Left ventricle myocardium inferior (tissue), 1 donor: ENCODE measurements at regions not wholly inside any gene's neighbourhood (a gene's known extent, or its start where the extent isn't known, plus 50 kb on each side); places are given as distances from the start of the nearest gene placed in this dataset.
"Not testable (repeated sequence)": the region's sequence is repeated elsewhere in the genome, so short reads cannot be mapped to it uniquely, and the experiment has no call there.

Source experiments
- DNase-seq: peaks from one replicate; pipeline ENCODE4 v3.0.0-alpha.2; 2020
- H3K27ac ChIP-seq: fragments of 200-600 bp; replicated peaks from 2 replicates; pipeline ENCODE4 v1.8.0; 2021
- H3K27me3 ChIP-seq: fragments of 200-600 bp; 2 replicates; pipeline ENCODE4 v1.8.0; 2021; ENCODE audit warnings: low read depth
- H3K36me3 ChIP-seq: fragments of 200-600 bp; 2 replicates; pipeline ENCODE4 v1.8.0; 2021
- H3K4me1 ChIP-seq: fragments of 200-600 bp; 2 replicates; pipeline ENCODE4 v1.8.0; 2021
- H3K4me3 ChIP-seq: fragments of 200-600 bp; 2 replicates; pipeline ENCODE4 v1.8.0; 2021; ENCODE audit warnings: mild to moderate bottlenecking, moderate library complexity
- H3K9me3 ChIP-seq: fragments of 200-600 bp; replicated peaks from 2 replicates; pipeline ENCODE4 v1.8.0; 2021
- CTCF ChIP-seq: fragments of 200-600 bp; IDR thresholded peaks from 2 replicates; pipeline ENCODE4 v1.8.0; 2021; ENCODE audit warnings: antibody characterized with exemption, mild to moderate bottlenecking, borderline replicate concordance
- intact Hi-C: fragments of 100-400 bp; cut with micrococcal nuclease; formaldehyde crosslinking; loops from one replicate; pipeline ENCODE4 v1.11.0; 2022
- donor health status: DM: no; HTN: yes; CAD: no; lungs with severe emphysema.

GRCh38 chr6:82554666-82555065, 191.0 kb downstream of the TPBG start:
- H3K27ac ChIP-seq: no peak overlapping the region
- TF ChIP-seq CTCF: no peak
- no peaks in the 10 kb centered on the region for H3K36me3 ChIP-seq
- H3K4me1 ChIP-seq: no peaks in the 10 kb centered on the region
- H3K27me3 ChIP-seq: no peaks in the 10 kb centered on the region
- intact Hi-C loops: no loop called here
- no peak for DNase-seq
- H3K4me3 ChIP-seq: no peak overlapping the region
- no peaks in the 10 kb centered on the region for H3K9me3 ChIP-seq

DNA sequence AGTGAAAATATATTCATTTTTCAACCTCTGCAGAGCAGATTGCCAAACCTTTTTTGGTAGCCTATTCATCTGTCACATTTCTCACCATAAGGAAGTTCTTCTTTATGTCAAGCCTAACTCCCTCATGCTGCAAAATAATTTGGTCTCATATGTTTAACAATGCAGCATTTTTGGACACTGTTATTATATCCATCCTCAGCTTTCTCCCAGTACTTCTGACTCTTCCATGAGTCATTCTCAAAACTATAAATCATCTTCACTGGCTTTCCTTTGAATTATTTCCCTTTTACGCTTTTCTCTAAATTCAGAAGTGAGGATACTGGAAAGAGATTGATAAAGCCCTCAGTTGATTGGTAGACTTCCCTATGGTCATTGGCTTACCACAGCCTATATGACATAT, 192.2 kb downstream of the TPBG start:
- Histone ChIP-seq H3K9me3 (no peaks in the 10 kb centered on the region), H3K4me1 (no peaks in the 10 kb centered on the region), H3K27ac (no peak overlapping the region), H3K4me3 (no peak overlapping the region), H3K27me3 (no peaks in the 10 kb centered on the region), H3K36me3 (no peaks in the 10 kb centered on the region)
- no peak for DNase-seq
- no peak for TF ChIP-seq CTCF
- intact Hi-C loops: no loop called here

DNA sequence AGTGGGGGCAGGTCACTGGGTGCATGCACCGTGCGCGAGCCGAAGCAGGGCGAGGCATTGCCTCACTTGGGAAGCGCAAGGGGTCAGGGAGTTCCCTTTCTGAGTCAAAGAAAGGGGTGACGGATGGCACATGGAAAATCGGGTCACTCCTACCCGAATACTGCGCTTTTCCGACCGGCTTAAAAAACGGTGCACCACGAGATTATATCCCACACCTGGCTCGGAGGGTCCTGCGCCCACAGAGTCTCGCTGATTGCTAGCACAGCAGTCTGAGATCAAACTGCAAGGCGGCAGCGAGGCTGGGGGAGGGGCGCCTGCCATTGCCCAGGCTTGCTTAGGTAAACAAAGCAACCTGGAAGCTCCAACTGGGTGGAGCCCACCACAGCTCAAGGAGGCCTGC, 194.9 kb downstream of the TPBG start:
- not testable (repeated sequence) for H3K36me3 ChIP-seq

DNA sequence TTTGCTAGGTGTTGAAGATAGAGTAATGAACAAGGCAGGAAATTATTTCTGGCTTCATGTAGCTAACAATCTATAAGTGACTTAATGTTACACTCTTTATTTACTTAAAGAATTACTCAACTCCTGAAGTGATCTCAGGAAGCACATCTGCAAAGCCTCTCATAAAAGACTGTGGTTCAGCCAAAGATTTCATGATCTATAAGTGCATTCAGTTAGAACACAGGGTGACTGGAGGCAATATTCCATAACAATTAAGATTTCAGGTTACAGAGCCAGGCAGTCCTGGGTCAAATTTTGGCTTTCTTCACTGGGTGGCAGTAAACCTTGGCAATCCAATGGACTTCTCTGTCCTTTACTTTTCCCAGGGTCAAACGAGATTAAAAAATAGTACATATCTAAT, 204.0 kb downstream of the TPBG start:
- no peak for TF ChIP-seq CTCF
- H3K9me3 ChIP-seq: no peaks in the 10 kb centered on the region
- H3K27ac ChIP-seq: no peak overlapping the region
- no peaks in the 10 kb centered on the region for H3K36me3 ChIP-seq
- H3K4me1 ChIP-seq: no peaks in the 10 kb centered on the region
- no peak for DNase-seq
- H3K4me3 ChIP-seq: no peak overlapping the region
- intact Hi-C loops: no loop called here
- no peaks in the 10 kb centered on the region for H3K27me3 ChIP-seq

More for the DNA sequence above, 194.9 kb downstream of the TPBG start:
- DNase-seq, H3K4me3 ChIP-seq, H3K9me3 ChIP-seq, intact Hi-C loops, H3K4me1 ChIP-seq, H3K27me3 ChIP-seq, H3K27ac ChIP-seq: not testable (repeated sequence)

DNA sequence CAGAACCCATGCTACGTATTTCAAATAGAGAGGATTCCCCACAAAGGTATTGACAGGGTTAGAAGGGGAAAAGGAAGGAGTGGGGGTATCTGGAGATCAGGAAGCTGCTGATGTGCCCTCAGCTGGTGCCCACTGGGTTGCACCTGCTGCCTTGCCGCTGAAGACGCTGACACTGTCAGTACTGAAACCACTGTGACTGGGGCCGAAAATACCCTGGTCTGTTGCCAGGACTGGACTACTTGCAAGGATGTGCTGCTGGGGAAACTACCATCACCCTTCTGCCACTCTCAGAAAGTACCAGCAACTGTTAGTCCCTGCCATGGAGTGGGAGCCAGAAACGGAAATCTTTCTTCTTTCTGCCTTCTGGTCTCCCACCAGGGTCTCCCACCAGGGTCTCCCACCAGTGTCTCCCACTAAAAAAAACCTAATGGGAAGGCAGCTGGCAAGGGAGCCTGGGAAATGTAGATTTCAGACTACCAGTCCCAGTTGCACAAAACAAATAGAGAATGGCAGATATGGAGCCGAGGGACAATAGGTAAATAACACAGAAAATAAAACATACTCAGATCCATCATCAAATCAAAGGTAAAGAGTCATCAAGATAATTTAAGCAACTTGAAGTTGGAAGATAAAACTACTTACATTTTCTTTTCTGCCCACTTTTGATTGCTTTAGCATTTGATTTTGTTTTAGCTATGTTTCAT, 204.8 kb downstream of the TPBG start:
- Histone ChIP-seq H3K27ac (no peak overlapping the region), H3K4me3 (no peak overlapping the region), H3K36me3 (no peaks in the 10 kb centered on the region), H3K27me3 (no peaks in the 10 kb centered on the region), H3K4me1 (no peaks in the 10 kb centered on the region), H3K9me3 (no peaks in the 10 kb centered on the region)
- DNase-seq: no peak
- TF ChIP-seq CTCF: no peak
- intact Hi-C loops: no loop called here

- no peak for DNase-seq
- no peak overlapping the region for H3K27ac ChIP-seq
- no peaks in the 10 kb centered on the region for H3K9me3 ChIP-seq
- no peaks in the 10 kb centered on the region for H3K27me3 ChIP-seq
- no peak overlapping the region for H3K4me3 ChIP-seq
- no peaks in the 10 kb centered on the region for H3K36me3 ChIP-seq
- no peaks in the 10 kb centered on the region for H3K4me1 ChIP-seq
- intact Hi-C loops: no loop called here
- no peak for TF ChIP-seq CTCF
Observed at GRCh38 chr6:82569022-82569421, 205.4 kb downstream of the TPBG start.
